Heart left ventricle (tissue), 13 donors: ENCODE measurements at regions not wholly inside any gene's neighbourhood (a gene's known extent, or its start where the extent isn't known, plus 50 kb on each side); places are given as distances from the start of the nearest gene placed in this dataset.

Source experiments
- CTCF ChIP-seq, 12 donors: fragments of 200-600 bp; sonication (generic) in 4 of 12; IDR thresholded peaks; one replicate each; pipeline versions ENCODE4 v1.5.0 to v1.8.0; 2018 to 2022; ENCODE audit warnings: antibody characterized with exemption in 12 of 12, mild to moderate bottlenecking in 5 of 12
- POLR2A ChIP-seq, 2 donors: fragments of 450-650 bp; IDR thresholded peaks; one replicate each; pipeline ENCODE4 v1.6.1; 2017; ENCODE audit warnings: antibody characterized with exemption in 2 of 2, mild to moderate bottlenecking in 2 of 2, moderate library complexity in 2 of 2
- donor health status: ischemic (EF 13 %, LVEDD 7.1; RV severe dilation, severe dysfunction).
- donor health status: DM: no; HTN: yes; CAD: no.
- donor health status: DM: no; HTN: no; CAD: no.
- donor health status: ischemic (EF 25% LVEDD 6.9; RV normal size, moderate dysfunction).
- donor health status: ischemic (EF 25% LVEDD 5.7; RV mildly dilated, moderate dysfunction).
- donor health status: ischemic (EF 35%, LVEDD 5.7; RV mildly dilated, moderate dysfunction).
- donor health status: nonischemic (EF 11% LVEDD 7.7; RV severe dilation, severe dysfunction).
- donor health status: DM: yes; HTN: yes; CAD: no.
- donor health status: PGD.
- donor health status: ischemic (EF 29% LVEDD 5.4; RV normal size, mild dysfunction).
- donor health status: nonischemic (EF 23%, LVEDD 6.1; RV moderate dilation, normal function).

GRCh38 chr20:24838546-24839535 is 110.2 kb upstream of the CST7 start:
- TF ChIP-seq CTCF (IDR thresholded peaks at IDR 0.05): no peak
- TF ChIP-seq POLR2A (IDR thresholded peaks at IDR 0.05): no peak
